ENCODE measurements at regions not wholly inside any gene's neighbourhood (a gene's known extent, or its start where the extent isn't known, plus 50 kb on each side); places are given as distances from the start of the nearest gene placed in this dataset.

DNA sequence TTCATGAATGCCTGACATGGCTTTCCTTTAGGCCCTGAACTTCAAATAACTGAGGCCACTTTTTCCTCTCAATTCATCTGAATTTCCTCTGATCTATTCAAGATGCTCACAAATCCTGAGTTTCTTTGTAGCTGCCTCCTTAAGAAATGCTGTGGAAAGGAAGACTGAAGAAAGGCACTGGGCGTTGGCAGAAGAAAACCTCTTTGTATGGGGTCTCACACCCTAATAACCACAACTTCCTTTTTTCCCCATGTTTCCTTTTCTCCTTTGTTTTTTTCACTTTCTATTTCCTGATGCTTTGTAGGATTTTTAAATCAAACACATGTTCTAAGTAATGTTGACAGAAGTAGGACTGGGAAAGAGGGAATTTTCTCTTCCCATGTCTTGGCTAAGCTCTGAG lies 447.4 kb downstream of the CMPK2 start:
- intact Hi-C loops (cut with DNase I), result no loop called here
- Histone ChIP-seq H3K4me1 (no peaks in the 10 kb centered on the region), H3K9ac (ENCODE audit: low read depth in 2 of 2, low read length in 2 of 2) (no peak overlapping the region), H3K9me3 (no peaks in the 10 kb centered on the region), H3K27me3 (no peaks in the 10 kb centered on the region), H3K4me3 (no peak overlapping the region), H3K27ac (no peak overlapping the region), H3K36me3 (no peaks in the 10 kb centered on the region)
- DNase-seq, result no peak
- TF ChIP-seq, protein P1, sequence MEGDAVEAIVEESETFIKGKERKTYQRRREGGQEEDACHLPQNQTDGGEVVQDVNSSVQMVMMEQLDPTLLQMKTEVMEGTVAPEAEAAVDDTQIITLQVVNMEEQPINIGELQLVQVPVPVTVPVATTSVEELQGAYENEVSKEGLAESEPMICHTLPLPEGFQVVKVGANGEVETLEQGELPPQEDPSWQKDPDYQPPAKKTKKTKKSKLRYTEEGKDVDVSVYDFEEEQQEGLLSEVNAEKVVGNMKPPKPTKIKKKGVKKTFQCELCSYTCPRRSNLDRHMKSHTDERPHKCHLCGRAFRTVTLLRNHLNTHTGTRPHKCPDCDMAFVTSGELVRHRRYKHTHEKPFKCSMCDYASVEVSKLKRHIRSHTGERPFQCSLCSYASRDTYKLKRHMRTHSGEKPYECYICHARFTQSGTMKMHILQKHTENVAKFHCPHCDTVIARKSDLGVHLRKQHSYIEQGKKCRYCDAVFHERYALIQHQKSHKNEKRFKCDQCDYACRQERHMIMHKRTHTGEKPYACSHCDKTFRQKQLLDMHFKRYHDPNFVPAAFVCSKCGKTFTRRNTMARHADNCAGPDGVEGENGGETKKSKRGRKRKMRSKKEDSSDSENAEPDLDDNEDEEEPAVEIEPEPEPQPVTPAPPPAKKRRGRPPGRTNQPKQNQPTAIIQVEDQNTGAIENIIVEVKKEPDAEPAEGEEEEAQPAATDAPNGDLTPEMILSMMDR (IDR thresholded peaks at IDR 0.05), result no peak

DNA sequence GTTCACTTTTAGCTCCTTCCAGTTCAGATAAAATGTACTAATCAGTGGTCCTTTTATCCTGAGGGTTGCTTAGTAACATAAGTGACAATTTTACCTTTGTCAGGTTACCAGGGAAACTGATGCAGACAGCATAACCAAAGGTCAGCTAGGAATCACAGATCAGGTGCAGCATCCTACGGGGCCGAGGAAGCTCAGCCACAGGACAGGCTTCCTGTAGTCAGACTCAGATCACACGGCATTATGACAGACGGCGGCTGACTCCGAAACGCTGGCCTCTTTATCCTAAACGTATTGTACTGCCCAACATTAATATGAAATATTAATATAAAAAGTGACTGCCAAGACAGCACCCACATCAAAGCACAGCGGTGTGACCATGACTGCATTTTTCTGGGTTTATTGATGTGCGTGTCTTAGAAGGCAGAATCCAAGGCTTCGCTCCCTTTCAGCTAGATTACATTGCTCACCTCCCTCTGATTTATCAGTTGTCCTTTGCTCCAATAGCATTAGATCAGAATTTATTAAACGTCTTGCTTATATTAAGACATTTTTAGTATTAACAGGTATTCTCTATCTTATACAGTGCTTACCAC lies 444.5 kb downstream of the CMPK2 start:
- intact Hi-C loops (cut with DNase I), result no loop called here
- Histone ChIP-seq H3K9me3 (no peaks in the 10 kb centered on the region), H3K4me1 (no peaks in the 10 kb centered on the region), H3K27ac (no peak overlapping the region), H3K9ac (ENCODE audit: low read depth in 2 of 2, low read length in 2 of 2) (no peak overlapping the region), H3K4me3 (no peak overlapping the region), H3K27me3 (no peaks in the 10 kb centered on the region), H3K36me3 (no peaks in the 10 kb centered on the region)
- no peak for DNase-seq
- TF ChIP-seq, protein P1 (IDR thresholded peaks at IDR 0.05), result no peak

DNA sequence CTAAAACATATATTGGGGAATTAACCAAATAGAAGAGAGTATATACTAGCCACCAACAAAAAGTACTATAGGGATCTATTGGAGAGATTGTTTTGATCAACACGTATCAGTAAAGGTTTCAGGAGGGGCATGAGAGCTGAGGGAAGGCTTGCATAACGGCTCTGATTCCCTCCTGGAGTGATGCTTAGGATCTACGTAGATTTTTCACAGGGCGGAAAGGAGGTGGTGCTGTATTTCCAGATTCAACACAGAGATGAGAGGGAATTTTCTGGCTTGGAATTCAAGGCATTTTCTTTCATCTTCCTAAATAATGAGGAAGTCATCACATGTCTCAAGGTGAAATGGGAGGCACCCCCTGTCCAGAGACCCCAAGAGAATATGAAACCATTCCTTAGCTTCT lies 443.8 kb downstream of the CMPK2 start:
- no peaks in the 10 kb centered on the region for H3K36me3 ChIP-seq
- no peaks in the 10 kb centered on the region for H3K27me3 ChIP-seq
- no peak overlapping the region for H3K27ac ChIP-seq
- no peak overlapping the region for H3K9ac ChIP-seq (ENCODE audit: low read depth in 2 of 2, low read length in 2 of 2)
- H3K4me1 ChIP-seq, result no peaks in the 10 kb centered on the region
- no peak overlapping the region for H3K4me3 ChIP-seq
- intact Hi-C loops (cut with DNase I), result no loop called here
- TF ChIP-seq, protein P1 (IDR thresholded peaks at IDR 0.05), result no peak
- no peak for DNase-seq
- H3K9me3 ChIP-seq, result no peaks in the 10 kb centered on the region

DNA sequence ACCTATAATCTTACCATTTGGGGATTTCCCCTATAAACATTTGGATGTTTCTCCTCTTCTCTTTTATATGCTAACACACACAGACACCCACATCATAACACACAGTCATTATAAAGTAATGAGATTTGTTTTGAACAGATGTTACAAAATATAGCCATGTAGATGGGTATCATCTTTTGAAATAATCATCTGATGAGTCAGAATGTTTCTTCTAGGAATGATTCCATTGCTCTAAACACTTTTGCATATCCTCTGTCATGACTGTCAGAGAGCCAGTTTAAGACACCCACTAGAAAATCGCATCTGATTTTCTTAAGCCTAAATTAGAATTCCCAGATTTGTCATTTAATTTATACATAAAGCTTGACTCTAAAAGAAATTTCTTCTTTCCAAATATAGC lies 442.6 kb downstream of the CMPK2 start:
- no peaks in the 10 kb centered on the region for H3K4me1 ChIP-seq
- no peaks in the 10 kb centered on the region for H3K27me3 ChIP-seq
- no peaks in the 10 kb centered on the region for H3K9me3 ChIP-seq
- no peak for DNase-seq
- H3K4me3 ChIP-seq, result no peak overlapping the region
- no peaks in the 10 kb centered on the region for H3K36me3 ChIP-seq
- H3K27ac ChIP-seq, result no peak overlapping the region
- H3K9ac ChIP-seq (ENCODE audit: low read depth in 2 of 2, low read length in 2 of 2), result no peak overlapping the region
- intact Hi-C loops (cut with DNase I), result no loop called here
- TF ChIP-seq, protein P1 (IDR thresholded peaks at IDR 0.05), result no peak

DNA sequence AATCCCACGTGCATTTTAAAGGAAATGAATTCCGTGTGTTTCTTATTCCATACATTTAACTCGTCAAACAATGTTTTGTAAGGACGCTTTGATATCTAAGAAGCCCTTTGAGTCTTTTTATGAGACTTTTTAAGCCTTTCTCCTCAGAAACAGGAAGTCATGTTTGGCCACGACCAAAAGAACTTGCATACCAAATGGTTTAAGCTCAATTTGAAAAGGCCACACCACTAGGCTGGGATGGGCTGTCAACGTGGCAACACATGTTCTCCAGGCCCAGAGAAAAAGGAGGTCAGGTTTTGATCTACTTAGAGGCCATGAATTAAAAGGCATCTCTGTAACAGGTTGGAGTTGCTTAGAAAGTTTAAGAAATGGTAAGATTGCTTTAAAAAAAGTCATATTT lies 441.8 kb downstream of the CMPK2 start:
- H3K27ac ChIP-seq, result no peak overlapping the region
- TF ChIP-seq, protein P1 (IDR thresholded peaks at IDR 0.05), result no peak
- no peaks in the 10 kb centered on the region for H3K27me3 ChIP-seq
- H3K9ac ChIP-seq (ENCODE audit: low read depth in 2 of 2, low read length in 2 of 2), result no peak overlapping the region
- intact Hi-C loops (cut with DNase I), result no loop called here
- H3K36me3 ChIP-seq, result no peaks in the 10 kb centered on the region
- DNase-seq, result no peak
- no peaks in the 10 kb centered on the region for H3K4me1 ChIP-seq
- no peak overlapping the region for H3K4me3 ChIP-seq
- no peaks in the 10 kb centered on the region for H3K9me3 ChIP-seq
